Adrenal gland (tissue), 9 donors: ENCODE measurements at regions not wholly inside any gene's neighbourhood (a gene's known extent, or its start where the extent isn't known, plus 50 kb on each side); places are given as distances from the start of the nearest gene placed in this dataset.

Source experiments
- DNase-seq, 7 donors: peaks; one replicate each; pipeline ENCODE4 v3.0.0-alpha.2; 2019 to 2020
- H3K27ac ChIP-seq, 5 donors: fragments of 200-600 bp; sonication (generic) in 4 of 5; 1 replicate in 3 of 5; 2 replicates in 2 of 5; pipeline versions ENCODE4 v1.5.1 to v1.8.0; 2016 to 2020; ENCODE audit warnings: mild to moderate bottlenecking in 1 of 5
- H3K27me3 ChIP-seq: fragments of 200-600 bp; 2 replicates; pipeline ENCODE4 v1.8.0; 2021
- H3K36me3 ChIP-seq, 2 donors: fragments of 200-600 bp; replicated peaks in 1 of 2; 1 replicate in 1 of 2; 2 replicates in 1 of 2; pipeline versions ENCODE4 v1.5.1 to v1.8.0; 2018 to 2022
- H3K4me1 ChIP-seq, 2 donors: fragments of 200-600 bp; replicated peaks in 1 of 2; 1 replicate in 1 of 2; 2 replicates in 1 of 2; pipeline versions ENCODE4 v1.5.1 to v1.8.0; 2018 to 2021
- H3K4me3 ChIP-seq, 4 donors: fragments of 200-600 bp; sonication (generic) in 3 of 4; one replicate each; pipeline ENCODE4 v1.5.1; 2016 to 2018
- H3K9me3 ChIP-seq, 3 donors: fragments of 200-600 bp; sonication (generic) in 1 of 3; replicated peaks in 1 of 3; 1 replicate in 2 of 3; 2 replicates in 1 of 3; pipeline versions ENCODE4 v1.5.1 to v1.8.0; 2016 to 2021
- POLR2A ChIP-seq, 2 donors: fragments of 450-650 bp; IDR thresholded peaks; one replicate each; pipeline ENCODE4 v1.6.1; 2017; ENCODE audit warnings: antibody characterized with exemption in 2 of 2, mild to moderate bottlenecking in 2 of 2, moderate library complexity in 1 of 2
- WGBS, 4 donors: extraction: QIAGEN DNeasy Blood & Tissue Kit in 2 of 4; methylation state at CpG; one replicate each; pipeline versions ENCODE4 v1.1.5 to v1.1.7; 2013 to 2017; 5-methylcytosine and 5-hydroxymethylcytosine counted together
- intact Hi-C, 2 donors: fragments of 100-400 bp; cut with DNase I; formaldehyde crosslinking; loops; one replicate each; pipeline versions ENCODE4 v1.14.1 to v1.15.0; 2022 to 2023
- TF ChIP-seq, protein P1 (sequence below), 6 experiments: fragments of 450-650 bp in 4 of 6; fragments of 200-600 bp in 2 of 6; sonication (generic) in 1 of 6; IDR thresholded peaks; 1 replicate in 5 of 6; 2 replicates in 1 of 6; pipeline versions ENCODE4 v1.5.1 to v1.8.0; 2016 to 2021; ENCODE audit warnings: antibody characterized with exemption in 6 of 6, mild to moderate bottlenecking in 2 of 6, moderate library complexity in 1 of 6
- donor health status: healthy with polysubstance abuse.
- donor health status: Bipolar disorder and iron deficiency.
- donor health status: DM: yes; HTN: yes; CAD: no.
- donor health status: DM: no; HTN: no; CAD: no.
- donor health status: DM: no; HTN: no; CAD: no.

DNA sequence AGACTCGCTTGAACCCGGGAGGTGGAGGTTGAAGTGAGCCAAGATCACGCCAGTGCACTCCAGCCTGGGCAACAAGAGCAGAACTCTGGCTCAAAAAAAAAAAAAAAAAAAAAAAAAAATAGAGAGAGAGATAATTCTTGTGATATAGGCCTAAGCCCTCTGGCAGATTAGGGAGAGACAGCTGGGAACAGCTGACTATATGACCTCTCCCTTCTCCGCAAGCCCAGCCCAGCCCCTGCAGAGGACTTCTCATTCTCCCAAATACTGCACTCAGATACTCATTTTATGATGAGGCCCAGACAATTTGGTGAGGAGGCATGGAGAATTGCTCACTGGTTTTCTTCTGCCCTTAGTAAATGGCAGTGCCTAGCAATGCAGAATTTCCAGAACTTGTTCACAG lies 262.0 kb downstream of the HAUS1 start:
- Histone ChIP-seq H3K27ac (no peak overlapping the region), H3K4me1 (no peaks in the 10 kb centered on the region), H3K36me3 (no peaks in the 10 kb centered on the region), H3K27me3 (no peaks in the 10 kb centered on the region), H3K4me3 (no peak overlapping the region), H3K9me3 (no peaks in the 10 kb centered on the region)
- 75 to 91% (median 84%) methylated on average over 4 of the region's 4 CpGs for WGBS, 4 donors
- intact Hi-C loops, result no loop called here
- DNase-seq, result no peak
- no peak for TF ChIP-seq POLR2A (IDR thresholded peaks at IDR 0.05)
- TF ChIP-seq, protein P1, sequence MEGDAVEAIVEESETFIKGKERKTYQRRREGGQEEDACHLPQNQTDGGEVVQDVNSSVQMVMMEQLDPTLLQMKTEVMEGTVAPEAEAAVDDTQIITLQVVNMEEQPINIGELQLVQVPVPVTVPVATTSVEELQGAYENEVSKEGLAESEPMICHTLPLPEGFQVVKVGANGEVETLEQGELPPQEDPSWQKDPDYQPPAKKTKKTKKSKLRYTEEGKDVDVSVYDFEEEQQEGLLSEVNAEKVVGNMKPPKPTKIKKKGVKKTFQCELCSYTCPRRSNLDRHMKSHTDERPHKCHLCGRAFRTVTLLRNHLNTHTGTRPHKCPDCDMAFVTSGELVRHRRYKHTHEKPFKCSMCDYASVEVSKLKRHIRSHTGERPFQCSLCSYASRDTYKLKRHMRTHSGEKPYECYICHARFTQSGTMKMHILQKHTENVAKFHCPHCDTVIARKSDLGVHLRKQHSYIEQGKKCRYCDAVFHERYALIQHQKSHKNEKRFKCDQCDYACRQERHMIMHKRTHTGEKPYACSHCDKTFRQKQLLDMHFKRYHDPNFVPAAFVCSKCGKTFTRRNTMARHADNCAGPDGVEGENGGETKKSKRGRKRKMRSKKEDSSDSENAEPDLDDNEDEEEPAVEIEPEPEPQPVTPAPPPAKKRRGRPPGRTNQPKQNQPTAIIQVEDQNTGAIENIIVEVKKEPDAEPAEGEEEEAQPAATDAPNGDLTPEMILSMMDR (IDR thresholded peaks at IDR 0.05), result no peak

- no peaks in the 10 kb centered on the region for H3K4me1 ChIP-seq
- WGBS, 4 donors, result 67 to 80% (median 71%) methylated on average over 8 of the region's 8 CpGs
- no peaks in the 10 kb centered on the region for H3K27me3 ChIP-seq
- TF ChIP-seq, protein P1 (IDR thresholded peaks at IDR 0.05), result no peak
- no peak for TF ChIP-seq POLR2A (IDR thresholded peaks at IDR 0.05)
- H3K4me3 ChIP-seq, result no peak overlapping the region
- H3K27ac ChIP-seq, result no peak overlapping the region
- H3K36me3 ChIP-seq, result no peaks in the 10 kb centered on the region
- intact Hi-C loops, result no loop called here
- H3K9me3 ChIP-seq, result no peaks in the 10 kb centered on the region
- no peak for DNase-seq
These were observed 262.7 kb downstream of the HAUS1 start for GRCh38 chr18:46366751-46367376.

GRCh38 chr18:46369323-46369722 lies 265.1 kb downstream of the HAUS1 start:
- TF ChIP-seq, protein P1 (IDR thresholded peaks at IDR 0.05), result no peak
- TF ChIP-seq POLR2A (IDR thresholded peaks at IDR 0.05), result no peak
- DNase-seq, result no peak
- H3K4me1 ChIP-seq, result no peaks in the 10 kb centered on the region
- no peak overlapping the region for H3K27ac ChIP-seq
- no peak overlapping the region for H3K4me3 ChIP-seq
- H3K9me3 ChIP-seq, result no peaks in the 10 kb centered on the region
- no peaks in the 10 kb centered on the region for H3K36me3 ChIP-seq
- WGBS, 4 donors, result 71 to 90% (median 79%) methylated on average over 4 of the region's 4 CpGs
- intact Hi-C loops, result no loop called here
- H3K27me3 ChIP-seq, result no peaks in the 10 kb centered on the region

- no peaks in the 10 kb centered on the region for H3K27me3 ChIP-seq
- no peak overlapping the region for H3K27ac ChIP-seq
- no peaks in the 10 kb centered on the region for H3K36me3 ChIP-seq
- no peaks in the 10 kb centered on the region for H3K9me3 ChIP-seq
- no peak for TF ChIP-seq POLR2A (IDR thresholded peaks at IDR 0.05)
- TF ChIP-seq, protein P1 (IDR thresholded peaks at IDR 0.05), result no peak
- WGBS, 4 donors, result 80 to 88% (median 83%) methylated on average over 7 of the region's 7 CpGs
- DNase-seq, result no peak
- intact Hi-C loops, result no loop called here
- no peaks in the 10 kb centered on the region for H3K4me1 ChIP-seq
- no peak overlapping the region for H3K4me3 ChIP-seq
These were observed 266.7 kb downstream of the HAUS1 start for GRCh38 chr18:46370898-46371297.
